Left ventricle myocardium inferior (tissue), 1 donor: ENCODE measurements at regions not wholly inside any gene's neighbourhood (a gene's known extent, or its start where the extent isn't known, plus 50 kb on each side); places are given as distances from the start of the nearest gene placed in this dataset.

Experiments
- DNase-seq: peaks from one replicate; pipeline ENCODE4 v3.0.0-alpha.2; 2020
- H3K27ac ChIP-seq: fragments of 200-600 bp; replicated peaks from 2 replicates; pipeline ENCODE4 v1.8.0; 2021
- H3K27me3 ChIP-seq: fragments of 200-600 bp; 2 replicates; pipeline ENCODE4 v1.8.0; 2021; ENCODE audit warnings: low read depth
- H3K36me3 ChIP-seq: fragments of 200-600 bp; 2 replicates; pipeline ENCODE4 v1.8.0; 2021
- H3K4me1 ChIP-seq: fragments of 200-600 bp; 2 replicates; pipeline ENCODE4 v1.8.0; 2021
- H3K4me3 ChIP-seq: fragments of 200-600 bp; 2 replicates; pipeline ENCODE4 v1.8.0; 2021; ENCODE audit warnings: mild to moderate bottlenecking, moderate library complexity
- H3K9me3 ChIP-seq: fragments of 200-600 bp; replicated peaks from 2 replicates; pipeline ENCODE4 v1.8.0; 2021
- CTCF ChIP-seq: fragments of 200-600 bp; IDR thresholded peaks from 2 replicates; pipeline ENCODE4 v1.8.0; 2021; ENCODE audit warnings: antibody characterized with exemption, mild to moderate bottlenecking, borderline replicate concordance
- intact Hi-C: fragments of 100-400 bp; cut with micrococcal nuclease; formaldehyde crosslinking; loops from one replicate; pipeline ENCODE4 v1.11.0; 2022
- donor health status: DM: no; HTN: yes; CAD: no; lungs with severe emphysema.

- Histone ChIP-seq H3K27me3 (no peaks in the 10 kb centered on the region), H3K4me1 (peaks cover 26% of the 10 kb centered on the region), H3K36me3 (no peaks in the 10 kb centered on the region), H3K4me3 (no peak overlapping the region), H3K9me3 (no peaks in the 10 kb centered on the region), H3K27ac (peak overlapping the region; percentile 82)
- no peak for TF ChIP-seq CTCF
- no peak for DNase-seq
- intact Hi-C loops = no loop called here
Measured at GRCh38 chr16:79970087-79970486, 369.6 kb upstream of the MAF start.

GRCh38 chr16:79969458-79969857 lies 368.9 kb upstream of the MAF start:
- intact Hi-C loops = no loop called here
- Histone ChIP-seq H3K27ac (peak overlapping the region; percentile 82), H3K4me1 (peaks cover 26% of the 10 kb centered on the region), H3K36me3 (no peaks in the 10 kb centered on the region), H3K27me3 (no peaks in the 10 kb centered on the region), H3K9me3 (no peaks in the 10 kb centered on the region), H3K4me3 (no peak overlapping the region)
- no peak for DNase-seq
- TF ChIP-seq CTCF = no peak

GRCh38 chr16:79966226-79966625 lies 365.7 kb upstream of the MAF start:
- no peaks in the 10 kb centered on the region for H3K9me3 ChIP-seq

DNA sequence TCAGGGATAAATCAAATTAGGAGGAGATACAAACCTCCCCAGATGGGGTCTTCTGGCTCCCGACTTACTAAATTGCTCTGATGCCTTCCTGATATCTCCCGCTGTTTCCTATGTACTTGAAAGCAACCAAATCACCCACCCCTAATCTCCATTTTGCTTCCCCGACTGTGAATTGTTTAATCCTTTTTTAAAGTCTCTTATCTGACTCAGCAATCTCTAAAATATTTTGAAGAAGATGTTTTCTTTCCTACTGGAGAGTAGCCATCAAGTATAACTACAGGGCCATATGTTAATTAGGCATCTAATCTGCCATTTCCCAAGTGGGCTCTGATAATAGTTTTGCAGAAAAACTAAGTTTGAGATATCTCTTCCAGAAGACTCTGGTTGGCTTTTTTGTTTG lies 365.2 kb upstream of the MAF start:
- H3K36me3 ChIP-seq = no peaks in the 10 kb centered on the region
- peaks cover 7% of the 10 kb centered on the region for H3K27me3 ChIP-seq
- DNase-seq = no peak
- H3K4me1 ChIP-seq = peaks cover 11% of the 10 kb centered on the region
- intact Hi-C loops = no loop called here
- H3K4me3 ChIP-seq = no peak overlapping the region
- H3K9me3 ChIP-seq = no peaks in the 10 kb centered on the region
- TF ChIP-seq CTCF = no peak
- no peak overlapping the region for H3K27ac ChIP-seq

More at GRCh38 chr16:79966226-79966625, 365.7 kb upstream of the MAF start:
- no peaks in the 10 kb centered on the region for H3K36me3 ChIP-seq
- no peak for DNase-seq
- peaks cover 16% of the 10 kb centered on the region for H3K4me1 ChIP-seq
- no peak overlapping the region for H3K27ac ChIP-seq
- peaks cover 7% of the 10 kb centered on the region for H3K27me3 ChIP-seq
- H3K4me3 ChIP-seq = no peak overlapping the region
- no peak for TF ChIP-seq CTCF
- intact Hi-C loops = no loop called here

GRCh38 chr16:79964104-79964503 lies 363.6 kb upstream of the MAF start:
- Histone ChIP-seq H3K4me1 (no peaks in the 10 kb centered on the region), H3K27me3 (peaks cover 7% of the 10 kb centered on the region), H3K4me3 (no peak overlapping the region), H3K36me3 (no peaks in the 10 kb centered on the region), H3K27ac (no peak overlapping the region), H3K9me3 (no peaks in the 10 kb centered on the region)
- intact Hi-C loops = no loop called here
- DNase-seq = no peak
- TF ChIP-seq CTCF = no peak

- Histone ChIP-seq H3K36me3 (no peaks in the 10 kb centered on the region), H3K4me1 (no peaks in the 10 kb centered on the region), H3K27ac (no peak overlapping the region), H3K9me3 (no peaks in the 10 kb centered on the region), H3K4me3 (no peak overlapping the region), H3K27me3 (peaks cover 7% of the 10 kb centered on the region)
- no peak for DNase-seq
- intact Hi-C loops = no loop called here
- no peak for TF ChIP-seq CTCF
Measured at GRCh38 chr16:79962962-79963361, 362.4 kb upstream of the MAF start.
